BLaER1 treated with 17β-estradiol and CSF1 and Interleukin-3, amounts not matched to agents 10 nM and 100 nM (cell line): ENCODE measurements at regions not wholly inside any gene's neighbourhood (a gene's known extent, or its start where the extent isn't known, plus 50 kb on each side); places are given as distances from the start of the nearest gene placed in this dataset.
"Not testable (repeated sequence)": the region's sequence is repeated elsewhere in the genome, so short reads cannot be mapped to it uniquely, and the experiment has no call there.

Experiments
- H3K27ac ChIP-seq, 11 experiments: shearing (Covaris generic); formaldehyde crosslinking; 2 replicates each; pipeline ENCODE4 v1.8.1; 2022
- H3K27me3 ChIP-seq, 11 experiments: shearing (Covaris generic); formaldehyde crosslinking; 2 replicates each; pipeline ENCODE4 v1.8.1; 2022
- H3K36me3 ChIP-seq, 11 experiments: shearing (Covaris generic); formaldehyde crosslinking; 2 replicates each; pipeline ENCODE4 v1.8.1; 2022
- H3K4me1 ChIP-seq, 10 experiments: shearing (Covaris generic); formaldehyde crosslinking; 2 replicates each; pipeline ENCODE4 v1.8.1; 2022
- H3K4me2 ChIP-seq, 11 experiments: shearing (Covaris generic); formaldehyde crosslinking; 2 replicates each; pipeline ENCODE4 v1.8.1; 2022
- H3K4me3 ChIP-seq, 10 experiments: shearing (Covaris generic); formaldehyde crosslinking; 2 replicates each; pipeline ENCODE4 v1.8.1; 2022
- H3K9ac ChIP-seq, 11 experiments: shearing (Covaris generic); formaldehyde crosslinking; 2 replicates each; pipeline ENCODE4 v1.8.1; 2022
- H3K9me3 ChIP-seq, 11 experiments: shearing (Covaris generic); formaldehyde crosslinking; replicated peaks in 1 of 11; 2 replicates each; pipeline ENCODE4 v1.8.1; 2022
- H4K20me1 ChIP-seq, 11 experiments: shearing (Covaris generic); formaldehyde crosslinking; 2 replicates each; pipeline ENCODE4 v1.8.1; 2022
- Cebpa-rat ChIP-seq, 11 experiments: shearing (Covaris generic); IDR thresholded peaks; 2 replicates each; pipeline ENCODE4 v1.8.1; 2022

- Histone ChIP-seq H3K27ac (no peak overlapping the region), H3K4me3 (no peak overlapping the region), H4K20me1 (no peaks in the 10 kb centered on the region), H3K4me1 (peaks cover 31 to 76% (median 36%) of the 10 kb centered on the region in 10 experiments), H3K9me3 (peaks cover 0 to 7% (median 0%) of the 10 kb centered on the region in 11 experiments; a peak in 3 of 22 replicates), H3K9ac (no peak overlapping the region), H3K4me2 (peak overlapping the region in 1 of 11 experiments; percentile 12; a peak in 1 of 22 replicates), H3K36me3 (no peaks in the 10 kb centered on the region), H3K27me3 (no peaks in the 10 kb centered on the region)
- no peak for TF ChIP-seq Cebpa-rat (IDR thresholded peaks at IDR 0.05)
Observed at GRCh38 chr3:194869482-194870169, 183.9 kb downstream of the FAM43A start.

- H3K4me1 ChIP-seq = peaks cover 32 to 72% (median 40%) of the 10 kb centered on the region in 10 experiments
- H4K20me1 ChIP-seq = no peaks in the 10 kb centered on the region
- H3K9ac ChIP-seq = no peak overlapping the region
- no peaks in the 10 kb centered on the region for H3K36me3 ChIP-seq
- H3K9me3 ChIP-seq = peaks cover 0 to 7% (median 0%) of the 10 kb centered on the region in 11 experiments; a peak in 3 of 22 replicates
- no peaks in the 10 kb centered on the region for H3K27me3 ChIP-seq
- peak overlapping the region in 1 of 11 experiments; percentile 72; a peak in 1 of 22 replicates for H3K27ac ChIP-seq
- TF ChIP-seq Cebpa-rat (IDR thresholded peaks at IDR 0.05) = no peak
- peak overlapping the region in 2 of 11 experiments; percentile 78 to 83; a peak in 3 of 22 replicates for H3K4me2 ChIP-seq
- no peak overlapping the region for H3K4me3 ChIP-seq
Observed at GRCh38 chr3:194870394-194871110, 184.9 kb downstream of the FAM43A start.

- H3K27me3 ChIP-seq = no peaks in the 10 kb centered on the region
- TF ChIP-seq Cebpa-rat (IDR thresholded peaks at IDR 0.05) = no peak
- H3K36me3 ChIP-seq = no peaks in the 10 kb centered on the region
- no peaks in the 10 kb centered on the region for H4K20me1 ChIP-seq
- H3K9ac ChIP-seq = no peak overlapping the region; a peak in 1 of 22 replicates
- H3K9me3 ChIP-seq = peaks cover 0 to 7% (median 0%) of the 10 kb centered on the region in 11 experiments; a peak in 3 of 22 replicates
- peaks cover 32 to 65% (median 40%) of the 10 kb centered on the region in 10 experiments for H3K4me1 ChIP-seq
- peak overlapping the region; percentile 9 to 91 (median 54); a peak in 17 of 22 replicates for H3K4me2 ChIP-seq
- H3K4me3 ChIP-seq = no peak overlapping the region
- H3K27ac ChIP-seq = peak overlapping the region in 6 of 11 experiments; percentile 18 to 72 (median 55); a peak in 11 of 22 replicates
Observed at GRCh38 chr3:194871143-194871863, 185.6 kb downstream of the FAM43A start.

GRCh38 chr3:194871864-194872668, 186.4 kb downstream of the FAM43A start:
- no peak overlapping the region for H3K4me3 ChIP-seq
- peak overlapping the region; percentile 9 to 91 (median 54); a peak in 18 of 22 replicates for H3K4me2 ChIP-seq
- peak overlapping the region in 8 of 11 experiments; percentile 18 to 72 (median 50); a peak in 13 of 22 replicates for H3K27ac ChIP-seq
- H3K27me3 ChIP-seq = no peaks in the 10 kb centered on the region
- no peaks in the 10 kb centered on the region for H3K36me3 ChIP-seq
- peaks cover 0 to 7% (median 0%) of the 10 kb centered on the region in 11 experiments; a peak in 3 of 22 replicates for H3K9me3 ChIP-seq
- H3K4me1 ChIP-seq = peaks cover 32 to 67% (median 43%) of the 10 kb centered on the region in 10 experiments
- TF ChIP-seq Cebpa-rat (IDR thresholded peaks at IDR 0.05) = no peak
- peak overlapping the region in 5 of 11 experiments; percentile 4 to 40 (median 33); a peak in 6 of 22 replicates for H3K9ac ChIP-seq
- no peaks in the 10 kb centered on the region for H4K20me1 ChIP-seq

DNA sequence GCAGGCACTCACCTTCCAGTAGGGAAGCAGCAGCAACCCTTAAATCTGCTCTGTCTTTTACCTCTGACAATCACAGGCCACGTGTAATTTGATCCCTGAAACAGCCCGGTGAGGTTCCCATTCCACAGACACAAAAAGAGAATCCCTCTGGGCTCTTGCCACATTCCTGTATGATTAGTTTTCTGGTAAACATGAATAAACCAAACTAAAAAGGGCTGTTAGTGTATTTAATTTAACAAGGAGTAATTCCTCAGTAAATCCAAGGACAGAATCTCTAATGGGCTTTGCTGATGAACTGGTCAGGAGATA, 186.9 kb downstream of the FAM43A start:
- Histone ChIP-seq H3K4me1 (peaks cover 28 to 67% (median 41%) of the 10 kb centered on the region in 10 experiments), H3K36me3 (no peaks in the 10 kb centered on the region), H3K27ac (peak overlapping the region in 5 of 11 experiments; percentile 30 to 72 (median 60); a peak in 11 of 22 replicates), H3K27me3 (no peaks in the 10 kb centered on the region), H3K4me2 (peak overlapping the region in 8 of 11 experiments; percentile 40 to 91 (median 78); a peak in 13 of 22 replicates), H4K20me1 (no peaks in the 10 kb centered on the region), H3K9ac (peak overlapping the region in 4 of 11 experiments; percentile 4 to 40 (median 34); a peak in 5 of 22 replicates), H3K4me3 (no peak overlapping the region), H3K9me3 (peaks cover 0 to 7% (median 0%) of the 10 kb centered on the region in 11 experiments; a peak in 3 of 22 replicates)
- no peak for TF ChIP-seq Cebpa-rat (IDR thresholded peaks at IDR 0.05)

- Histone ChIP-seq H3K4me2 (peak overlapping the region in 9 of 11 experiments; percentile 27 to 91 (median 52); a peak in 15 of 22 replicates), H3K4me1 (peaks cover 29 to 71% (median 39%) of the 10 kb centered on the region in 10 experiments)
- peak in 2 of 11 experiments; percentile 40 to 65; a peak in 3 of 22 replicates for TF ChIP-seq Cebpa-rat (IDR thresholded peaks at IDR 0.05)
- H3K9me3 ChIP-seq, H3K27me3 ChIP-seq, H3K9ac ChIP-seq, H3K27ac ChIP-seq, H3K4me3 ChIP-seq, H4K20me1 ChIP-seq, H3K36me3 ChIP-seq: not testable (repeated sequence)
Observed at GRCh38 chr3:194873474-194873873, 187.8 kb downstream of the FAM43A start.

- no peaks in the 10 kb centered on the region for H3K27me3 ChIP-seq
- H3K4me3 ChIP-seq = no peak overlapping the region
- H3K4me1 ChIP-seq = peaks cover 36 to 78% (median 47%) of the 10 kb centered on the region in 10 experiments
- H3K36me3 ChIP-seq = no peaks in the 10 kb centered on the region
- no peaks in the 10 kb centered on the region for H4K20me1 ChIP-seq
- peak overlapping the region in 10 of 11 experiments; percentile 2 to 60 (median 49); a peak in 20 of 22 replicates for H3K4me2 ChIP-seq
- H3K9me3 ChIP-seq = peaks cover 0 to 7% (median 0%) of the 10 kb centered on the region in 11 experiments; a peak in 3 of 22 replicates
- no peak overlapping the region for H3K9ac ChIP-seq
- H3K27ac ChIP-seq = no peak overlapping the region
- TF ChIP-seq Cebpa-rat (IDR thresholded peaks at IDR 0.05) = no peak
Observed at GRCh38 chr3:194874206-194874605, 188.5 kb downstream of the FAM43A start.

- H3K4me1 ChIP-seq = peaks cover 42 to 82% (median 53%) of the 10 kb centered on the region in 10 experiments
- no peaks in the 10 kb centered on the region for H4K20me1 ChIP-seq
- no peak for TF ChIP-seq Cebpa-rat (IDR thresholded peaks at IDR 0.05)
- no peaks in the 10 kb centered on the region for H3K27me3 ChIP-seq
- H3K9me3 ChIP-seq = peaks cover 0 to 7% (median 0%) of the 10 kb centered on the region in 11 experiments; a peak in 3 of 22 replicates
- no peaks in the 10 kb centered on the region for H3K36me3 ChIP-seq
- no peak overlapping the region for H3K27ac ChIP-seq
- peak overlapping the region in 10 of 11 experiments; percentile 2 to 60 (median 49); a peak in 17 of 22 replicates for H3K4me2 ChIP-seq
- no peak overlapping the region for H3K9ac ChIP-seq
- no peak overlapping the region for H3K4me3 ChIP-seq
Observed at GRCh38 chr3:194874783-194875182, 189.1 kb downstream of the FAM43A start.
